GM21619 (cell line): ENCODE measurements at regions not wholly inside any gene's neighbourhood (a gene's known extent, or its start where the extent isn't known, plus 50 kb on each side); places are given as distances from the start of the nearest gene placed in this dataset.
"Not testable (repeated sequence)": the region's sequence is repeated elsewhere in the genome, so short reads cannot be mapped to it uniquely, and the experiment has no call there.

Experiments
- ATAC-seq: cut with Tn5 transposase; IDR thresholded peaks from one replicate; pipeline ENCODE4 v1.9.1; 2021; ENCODE audit not compliant: unreplicated experiment

- not testable (repeated sequence) for ATAC-seq
Observed at GRCh38 chr6:58342287-58342686, 1024.9 kb downstream of the PRIM2 start.

DNA sequence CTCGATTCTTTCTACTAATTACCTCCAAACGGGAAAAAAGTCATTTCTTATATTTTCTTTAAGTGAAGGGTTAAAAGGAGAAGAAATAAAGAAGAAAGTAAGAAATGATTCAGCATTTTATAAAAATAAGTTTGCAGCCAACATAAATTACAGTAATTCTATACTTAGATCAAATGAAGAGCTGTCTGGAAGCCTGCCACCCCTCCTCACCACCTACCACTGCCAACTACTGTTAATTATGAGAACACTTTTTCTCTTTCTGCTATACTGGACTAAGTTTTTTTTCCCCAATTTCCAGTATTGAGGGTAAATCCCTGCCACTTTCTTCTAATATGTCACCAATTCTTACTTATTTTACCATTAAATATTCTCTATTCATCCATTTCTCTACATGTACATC lies 1030.1 kb downstream of the PRIM2 start:
- not testable (repeated sequence) for ATAC-seq

- ATAC-seq, result not testable (repeated sequence)
Observed at GRCh38 chr6:58351619-58352018, 1034.2 kb downstream of the PRIM2 start.

DNA sequence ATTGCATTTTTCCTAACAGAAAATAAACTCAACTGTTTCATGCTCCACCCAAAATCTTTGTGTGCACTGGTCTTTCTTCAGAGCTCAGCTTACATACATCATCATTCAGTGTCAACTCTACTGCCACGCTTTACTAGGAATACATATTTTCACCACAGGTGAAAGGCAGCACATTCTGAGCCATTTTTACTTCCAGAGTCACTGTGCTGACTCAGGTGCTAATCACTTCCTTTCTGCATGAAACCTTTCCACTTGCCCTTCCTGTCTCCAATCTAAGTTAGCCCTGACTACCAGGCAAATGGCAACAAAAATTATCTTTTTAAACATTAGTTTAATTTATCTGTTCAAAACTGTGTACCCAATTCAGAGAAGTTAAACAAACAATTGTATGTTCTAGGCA lies 1041.0 kb downstream of the PRIM2 start:
- not testable (repeated sequence) for ATAC-seq

- not testable (repeated sequence) for ATAC-seq
Observed at GRCh38 chr6:58365856-58366255, 1048.4 kb downstream of the PRIM2 start.

DNA sequence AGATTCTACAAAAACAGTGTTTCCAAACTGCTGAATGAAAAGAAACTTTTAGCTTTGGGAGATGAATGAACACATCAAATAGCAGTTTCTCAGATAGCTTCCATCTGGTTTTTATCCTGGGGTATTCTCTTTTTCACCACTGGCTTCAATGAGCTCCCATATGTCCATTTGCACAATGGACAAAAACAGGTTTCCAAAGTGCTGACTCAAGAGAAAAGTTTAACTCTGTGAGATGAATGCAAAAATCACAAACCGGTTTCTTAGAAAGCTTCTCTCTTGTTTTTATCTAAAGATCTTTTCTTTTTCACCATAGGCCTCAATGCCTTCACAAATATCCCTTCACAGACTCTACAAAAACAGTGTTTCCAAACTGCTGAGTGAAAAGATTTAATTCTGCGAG lies 1089.2 kb downstream of the PRIM2 start:
- not testable (repeated sequence) for ATAC-seq

- ATAC-seq, result no peak
Observed at GRCh38 chr6:58419321-58419720, 1101.9 kb downstream of the PRIM2 start.
